PC-9 (cell line): ENCODE measurements at regions not wholly inside any gene's neighbourhood (a gene's known extent, or its start where the extent isn't known, plus 50 kb on each side); places are given as distances from the start of the nearest gene placed in this dataset.

ENCODE experiments used
- EZH2 ChIP-seq: fragments of 200-600 bp; sonication (generic); IDR thresholded peaks from 2 replicates; pipeline ENCODE4 v1.8.0; 2017; ENCODE audit warnings: antibody characterized with exemption, low read depth
- TF ChIP-seq, protein P1 (sequence below): fragments of 200-600 bp; sonication (generic); conservative IDR thresholded peaks from 2 replicates; pipeline ENCODE4 v1.6.1; 2017; ENCODE audit warnings: mixed run types, antibody characterized with exemption, mild to moderate bottlenecking, moderate library complexity

DNA sequence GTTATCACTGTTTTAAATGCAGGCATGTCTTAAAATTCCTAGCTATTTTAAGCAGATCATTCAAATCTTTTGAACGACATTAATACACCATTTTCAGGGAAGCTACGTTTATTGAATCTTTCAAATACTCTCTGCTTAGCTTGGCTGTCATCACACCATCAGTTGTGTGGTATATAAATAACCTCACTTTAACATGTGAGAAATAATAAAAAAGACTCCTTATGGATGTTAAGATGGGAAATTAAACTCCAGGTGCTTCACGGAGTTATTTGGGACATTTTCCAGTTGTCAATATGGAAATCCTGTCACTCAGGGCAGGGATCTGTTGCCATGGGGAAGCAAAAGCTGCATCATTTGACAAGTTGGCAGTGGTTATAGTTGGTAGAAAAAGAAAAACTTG is 649.2 kb upstream of the CDH2 start:
- TF ChIP-seq, protein P1, sequence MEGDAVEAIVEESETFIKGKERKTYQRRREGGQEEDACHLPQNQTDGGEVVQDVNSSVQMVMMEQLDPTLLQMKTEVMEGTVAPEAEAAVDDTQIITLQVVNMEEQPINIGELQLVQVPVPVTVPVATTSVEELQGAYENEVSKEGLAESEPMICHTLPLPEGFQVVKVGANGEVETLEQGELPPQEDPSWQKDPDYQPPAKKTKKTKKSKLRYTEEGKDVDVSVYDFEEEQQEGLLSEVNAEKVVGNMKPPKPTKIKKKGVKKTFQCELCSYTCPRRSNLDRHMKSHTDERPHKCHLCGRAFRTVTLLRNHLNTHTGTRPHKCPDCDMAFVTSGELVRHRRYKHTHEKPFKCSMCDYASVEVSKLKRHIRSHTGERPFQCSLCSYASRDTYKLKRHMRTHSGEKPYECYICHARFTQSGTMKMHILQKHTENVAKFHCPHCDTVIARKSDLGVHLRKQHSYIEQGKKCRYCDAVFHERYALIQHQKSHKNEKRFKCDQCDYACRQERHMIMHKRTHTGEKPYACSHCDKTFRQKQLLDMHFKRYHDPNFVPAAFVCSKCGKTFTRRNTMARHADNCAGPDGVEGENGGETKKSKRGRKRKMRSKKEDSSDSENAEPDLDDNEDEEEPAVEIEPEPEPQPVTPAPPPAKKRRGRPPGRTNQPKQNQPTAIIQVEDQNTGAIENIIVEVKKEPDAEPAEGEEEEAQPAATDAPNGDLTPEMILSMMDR, result no peak
- no peak for TF ChIP-seq EZH2
